Panc1 (cell line): ENCODE measurements at regions not wholly inside any gene's neighbourhood (a gene's known extent, or its start where the extent isn't known, plus 50 kb on each side); places are given as distances from the start of the nearest gene placed in this dataset.

ENCODE experiments used
- ATAC-seq: fragments of 200-7000 bp; cut with Tn5 transposase; 2 replicates; pipeline ENCODE4 v1.9.1; 2020; ENCODE audit warnings: mild to moderate bottlenecking, moderate library complexity
- BruUV-seq: library from RNA; stranded (reverse); fragments of 400-500 nt; replicated peaks from 2 replicates; lab custom pipeline; 2021; lab: Mats Ljungman, UMichigan
- CTCF ChIA-PET: fragments of 300-600 bp; sonication (Branson Sonifier 250); formaldehyde crosslinking; loops from one replicate; lab custom pipeline; 2022; ENCODE audit warnings: antibody characterized with exemption; lab: Charles Lee
- POLR2A ChIA-PET: fragments of 300-600 bp; sonication (Branson Sonifier 250); formaldehyde crosslinking; loops from one replicate; lab custom pipeline; 2022; ENCODE audit warnings: antibody characterized with exemption; lab: Charles Lee
- DNase-seq: peaks from one replicate; pipeline ENCODE4 v3.0.0-alpha.2; 2010; ENCODE audit warnings: low read depth, low spot score
- H3K27ac ChIP-seq: 2 replicates; pipeline ENCODE4 v1.5.1; 2011; ENCODE audit warnings: mild to moderate bottlenecking, low read length, inconsistent platforms
- H3K27me3 ChIP-seq: fragments of 200-500 bp; sonication (Bioruptor generic); 2 replicates; pipeline ENCODE4 v1.6.0; 2014; ENCODE audit warnings: low read length, inconsistent platforms; ENCODE audit not compliant: control insufficient read depth, insufficient read depth
- H3K36me3 ChIP-seq: fragments of 200-500 bp; sonication (Bioruptor generic); 2 replicates; pipeline ENCODE4 v1.5.1; 2014; ENCODE audit warnings: inconsistent platforms, mild to moderate bottlenecking, low read length, moderate library complexity; ENCODE audit not compliant: control insufficient read depth, insufficient read depth
- H3K4me1 ChIP-seq: 2 replicates; pipeline ENCODE4 v1.5.1; 2011; ENCODE audit warnings: inconsistent platforms, mild to moderate bottlenecking, low read length, moderate library complexity; ENCODE audit not compliant: control insufficient read depth, insufficient read depth
- H3K4me3 ChIP-seq, 2 experiments: 2 replicates each; pipeline ENCODE4 v1.5.1; 2011 to 2012; ENCODE audit warnings: low read depth in 2 of 2, low read length in 2 of 2, mild to moderate bottlenecking in 2 of 2, inconsistent platforms in 1 of 2, moderate library complexity in 1 of 2
- H3K9me3 ChIP-seq: fragments of 200-500 bp; sonication (Bioruptor generic); 2 replicates; pipeline ENCODE4 v1.5.1; 2014; ENCODE audit warnings: low read depth, mild to moderate bottlenecking, inconsistent platforms, low read length, moderate library complexity; ENCODE audit not compliant: control insufficient read depth, insufficient read depth
- CTCF ChIP-seq: fragments of 450-650 bp; IDR thresholded peaks from 2 replicates; pipeline ENCODE4 v1.5.1; 2017; ENCODE audit warnings: mild to moderate bottlenecking
- POLR2AphosphoS5 ChIP-seq: IDR thresholded peaks from 2 replicates; pipeline ENCODE4 v1.6.1; 2012; ENCODE audit warnings: mild to moderate bottlenecking, low read depth, low read length, moderate library complexity
- REST ChIP-seq, 2 experiments: IDR thresholded peaks; 2 replicates each; pipeline ENCODE4 v1.6.1; 2011 to 2012; ENCODE audit warnings: low read depth in 2 of 2, control low read depth in 1 of 2, low read length in 1 of 2, mild to moderate bottlenecking in 1 of 2, moderate library complexity in 1 of 2; ENCODE audit not compliant: insufficient read depth in 1 of 2
- SIN3A ChIP-seq: IDR thresholded peaks from 2 replicates; pipeline ENCODE4 v1.6.1; 2012; ENCODE audit warnings: low read depth, mild to moderate bottlenecking, low read length, moderate library complexity, borderline replicate concordance; ENCODE audit not compliant: insufficient read depth
- TCF7L2 ChIP-seq: IDR thresholded peaks from 2 replicates; pipeline ENCODE4 v1.6.1; 2011; ENCODE audit warnings: mild to moderate bottlenecking, low read depth, low read length, inconsistent platforms
- in situ Hi-C: cut with HindIII; loops from 2 replicates; pipeline ENCODE4 v1.10.0; 2016; ENCODE audit warnings: low sequenced_read_pairs, low pct_unique_long_range_greater_than_20kb
- intact Hi-C: fragments of 100-400 bp; cut with micrococcal nuclease; formaldehyde crosslinking; loops from one replicate; pipeline ENCODE4 v1.10.0; 2022; ENCODE audit not compliant: unreplicated experiment

DNA sequence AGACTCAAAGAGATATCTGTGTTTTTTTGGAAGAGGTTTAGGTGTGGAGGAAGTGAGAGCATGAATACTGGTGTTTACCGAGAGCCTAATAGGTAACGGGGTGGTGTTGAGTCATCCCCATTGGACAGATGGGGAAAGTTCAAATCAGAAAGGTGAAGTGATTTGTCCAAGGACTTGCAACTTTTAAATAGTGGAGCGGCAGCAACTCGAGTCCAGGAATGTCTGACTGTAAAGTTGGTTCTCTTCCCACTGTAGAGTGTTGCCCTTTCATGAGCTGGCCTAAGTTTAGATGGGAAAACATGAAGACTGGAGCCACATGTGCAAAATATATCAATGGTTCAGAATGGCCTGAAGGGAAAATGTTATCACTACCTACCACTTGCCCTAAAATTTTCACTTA is 125.7 kb downstream of the LYPLAL1 start:
- H3K4me3 ChIP-seq, result no peak overlapping the region
- no TSS peak for BruUV-seq
- no peak overlapping the region for H3K27ac ChIP-seq
- ATAC-seq, result no peak
- ChIA-PET POLR2A (no interaction called here), CTCF (no interaction called here)
- no peaks in the 10 kb centered on the region for H3K4me1 ChIP-seq
- DNase-seq, result no peak
- in situ Hi-C loops (no loop called here), intact Hi-C loops (no loop called here)
- H3K9me3 ChIP-seq, result no peaks in the 10 kb centered on the region
- no peaks in the 10 kb centered on the region for H3K27me3 ChIP-seq
- no peaks in the 10 kb centered on the region for H3K36me3 ChIP-seq
- no peak for TF ChIP-seq TCF7L2
- TF ChIP-seq SIN3A, result no peak
- TF ChIP-seq REST (IDR thresholded peaks at IDR 0.05; ENCODE audit: insufficient read depth in 1 of 2, low read depth in 2 of 2, low read length in 1 of 2), result no peak
- no peak for TF ChIP-seq POLR2AphosphoS5
- TF ChIP-seq CTCF, result no peak

DNA sequence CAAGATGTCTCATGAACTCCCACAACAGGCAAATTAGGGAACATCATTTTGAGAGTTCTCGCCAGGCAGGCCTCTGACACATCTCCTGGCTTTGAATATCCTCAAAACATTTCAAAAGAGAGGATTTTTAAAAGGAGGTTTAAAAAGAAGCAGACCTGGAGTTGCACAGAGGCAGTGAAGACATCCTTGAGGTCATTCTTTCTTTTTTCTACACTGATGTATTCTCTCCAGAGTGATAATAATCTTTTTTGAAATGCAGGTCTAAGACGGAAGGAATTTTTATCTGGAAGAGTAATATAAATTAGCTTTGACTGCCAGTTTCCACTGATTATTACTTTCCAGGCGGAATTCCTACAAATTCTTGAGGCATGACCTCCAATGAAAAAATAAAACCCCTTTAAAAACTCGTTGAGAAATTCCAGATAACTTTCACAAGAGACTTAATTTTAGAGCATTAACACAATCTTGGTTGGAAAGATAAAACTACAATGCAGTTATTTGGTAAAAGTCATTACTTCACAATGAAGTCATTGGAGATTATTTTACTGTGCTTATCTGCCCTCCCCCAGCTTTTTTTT is 125.0 kb downstream of the LYPLAL1 start:
- H3K4me1 ChIP-seq, result no peaks in the 10 kb centered on the region
- ChIA-PET CTCF (no interaction called here), POLR2A (no interaction called here)
- no peaks in the 10 kb centered on the region for H3K9me3 ChIP-seq
- intact Hi-C loops, result no loop called here
- H3K27ac ChIP-seq, result no peak overlapping the region
- H3K27me3 ChIP-seq, result no peaks in the 10 kb centered on the region
- no peak for DNase-seq
- BruUV-seq, result no TSS peak
- in situ Hi-C loops, result no loop called here
- no peak for TF ChIP-seq TCF7L2
- TF ChIP-seq REST (IDR thresholded peaks at IDR 0.05; ENCODE audit: insufficient read depth in 1 of 2, low read depth in 2 of 2, low read length in 1 of 2), result no peak
- no peak for TF ChIP-seq CTCF
- TF ChIP-seq SIN3A, result no peak
- TF ChIP-seq POLR2AphosphoS5, result no peak
- H3K36me3 ChIP-seq, result no peaks in the 10 kb centered on the region
- ATAC-seq, result no peak
- H3K4me3 ChIP-seq, result no peak overlapping the region
